HAP-1 (cell line): ENCODE measurements at regions not wholly inside any gene's neighbourhood (a gene's known extent, or its start where the extent isn't known, plus 50 kb on each side); places are given as distances from the start of the nearest gene placed in this dataset.

ENCODE experiments used
- DNase-seq, 2 experiments: peaks; one replicate each; pipeline ENCODE4 v3.0.0-alpha.2; 2016 to 2020; ENCODE audit warnings: low spot score in 2 of 2
- H3K27me3 ChIP-seq: fragments of 250-450 bp; sonication (Bioruptor Pico); 2 replicates; pipeline ENCODE4 v1.5.1; 2020; ENCODE audit warnings: low read depth, mild to moderate bottlenecking, moderate library complexity
- H3K36me3 ChIP-seq: fragments of 250-450 bp; sonication (Bioruptor Pico); replicated peaks from 2 replicates; pipeline ENCODE4 v1.5.1; 2020; ENCODE audit warnings: mild to moderate bottlenecking
- H3K4me1 ChIP-seq: fragments of 250-450 bp; sonication (Bioruptor Pico); 2 replicates; pipeline ENCODE4 v1.5.1; 2020; ENCODE audit warnings: mild to moderate bottlenecking
- H3K4me3 ChIP-seq: fragments of 250-450 bp; sonication (Bioruptor Pico); 2 replicates; pipeline ENCODE4 v1.5.1; 2020; ENCODE audit warnings: mild to moderate bottlenecking, moderate library complexity
- H3K9me3 ChIP-seq: fragments of 250-450 bp; sonication (Bioruptor Pico); 2 replicates; pipeline ENCODE4 v1.5.1; 2020; ENCODE audit warnings: mild to moderate bottlenecking, moderate library complexity
- in situ Hi-C: fragments of 300-500 bp; cut with MboI; formaldehyde crosslinking; loops from 3 replicates; pipeline ENCODE4 v1.14.3; 2020; ENCODE audit warnings: low sequenced_read_pairs, inconsistent platforms, mixed read lengths

DNA sequence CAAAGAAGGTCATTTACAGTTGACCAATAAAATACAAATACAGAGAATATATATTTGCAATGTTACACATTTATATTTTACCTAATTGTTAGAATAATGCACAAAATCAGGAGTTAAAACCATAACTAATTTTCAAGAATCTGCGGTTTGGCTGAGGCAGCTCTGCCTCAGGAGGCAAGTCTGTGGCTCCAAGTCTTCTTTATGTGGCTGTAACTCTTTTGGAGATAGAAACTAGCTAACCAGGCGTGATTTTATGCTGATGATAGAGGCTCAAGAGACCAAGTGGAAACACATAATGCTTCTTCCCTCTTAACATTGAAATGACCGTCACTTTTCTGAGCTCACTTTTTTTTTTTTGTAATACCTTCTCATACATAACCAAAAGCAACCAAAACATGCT, 744.7 kb upstream of the CXADR start:
- no peak overlapping the region for H3K4me3 ChIP-seq
- no peaks in the 10 kb centered on the region for H3K9me3 ChIP-seq
- H3K27me3 ChIP-seq: no peaks in the 10 kb centered on the region
- no peak for DNase-seq
- in situ Hi-C loops: no loop called here
- H3K36me3 ChIP-seq: no peaks in the 10 kb centered on the region
- no peaks in the 10 kb centered on the region for H3K4me1 ChIP-seq

DNA sequence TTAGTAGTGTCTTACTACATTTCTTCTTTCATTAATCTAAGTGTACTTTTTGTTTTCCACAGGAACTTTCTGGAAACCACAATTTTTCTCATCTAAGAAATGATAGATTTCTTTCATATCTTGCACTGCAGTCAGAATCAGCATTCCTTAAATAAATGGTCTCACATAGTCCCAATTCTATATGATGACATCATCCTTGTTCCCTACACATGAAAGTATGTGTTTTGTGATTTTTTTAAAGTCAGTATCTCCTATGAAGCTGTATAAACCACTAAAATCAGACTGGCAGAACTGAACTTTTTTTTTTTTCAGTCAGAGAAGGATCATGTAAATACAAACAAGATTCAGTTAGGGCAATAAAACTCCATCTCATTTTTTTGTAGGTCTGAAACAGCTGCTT, 742.6 kb upstream of the CXADR start:
- in situ Hi-C loops: no loop called here

DNA sequence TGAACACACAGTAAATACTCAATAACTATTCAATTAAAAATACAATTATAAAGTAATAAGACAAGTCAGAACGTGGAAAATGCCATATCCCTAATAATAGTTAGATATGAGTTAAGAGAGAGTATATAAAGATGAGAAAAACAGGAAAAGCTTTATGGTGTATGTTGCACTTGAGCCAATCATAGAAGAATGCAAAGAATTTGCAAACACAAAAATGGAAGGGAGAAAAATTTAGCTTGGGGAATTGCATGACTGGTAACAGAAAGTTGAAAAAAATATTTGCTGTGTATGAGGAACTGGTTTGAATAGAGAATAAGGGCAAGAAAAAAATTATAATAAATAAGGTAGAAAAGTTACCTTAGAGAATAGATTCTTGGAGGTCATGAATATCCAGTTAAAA, 739.6 kb upstream of the CXADR start:
- Histone ChIP-seq H3K4me1 (no peaks in the 10 kb centered on the region), H3K4me3 (no peak overlapping the region), H3K9me3 (no peaks in the 10 kb centered on the region), H3K36me3 (no peaks in the 10 kb centered on the region), H3K27me3 (no peaks in the 10 kb centered on the region)
- in situ Hi-C loops: no loop called here
- no peak for DNase-seq

More for the DNA sequence above, 742.6 kb upstream of the CXADR start:
- H3K9me3 ChIP-seq: no peaks in the 10 kb centered on the region
- H3K4me1 ChIP-seq: no peaks in the 10 kb centered on the region
- H3K27me3 ChIP-seq: no peaks in the 10 kb centered on the region
- no peak for DNase-seq
- no peak overlapping the region for H3K4me3 ChIP-seq
- H3K36me3 ChIP-seq: no peaks in the 10 kb centered on the region

DNA sequence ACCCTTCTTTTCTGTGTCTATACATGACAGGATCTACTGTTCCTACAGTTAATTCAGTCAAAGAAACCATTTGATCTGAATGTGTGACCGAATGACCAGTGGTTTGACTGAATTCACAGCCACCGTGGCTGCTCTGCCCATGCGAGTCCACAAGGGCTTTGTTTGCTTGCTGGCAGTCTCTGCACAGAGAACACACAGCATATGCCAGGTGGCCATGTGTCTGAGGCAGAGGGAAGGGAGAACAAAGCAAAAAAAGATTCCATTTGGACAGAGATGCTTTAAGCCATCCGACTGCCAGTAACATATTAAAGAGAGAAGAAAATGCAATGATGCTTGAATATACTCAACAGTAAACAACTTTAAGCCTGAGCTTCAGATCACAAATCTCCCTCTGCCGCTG, 737.8 kb upstream of the CXADR start:
- no peaks in the 10 kb centered on the region for H3K4me1 ChIP-seq
- no peaks in the 10 kb centered on the region for H3K27me3 ChIP-seq
- H3K4me3 ChIP-seq: no peak overlapping the region
- H3K36me3 ChIP-seq: no peaks in the 10 kb centered on the region
- in situ Hi-C loops: no loop called here
- no peak for DNase-seq
- H3K9me3 ChIP-seq: no peaks in the 10 kb centered on the region

DNA sequence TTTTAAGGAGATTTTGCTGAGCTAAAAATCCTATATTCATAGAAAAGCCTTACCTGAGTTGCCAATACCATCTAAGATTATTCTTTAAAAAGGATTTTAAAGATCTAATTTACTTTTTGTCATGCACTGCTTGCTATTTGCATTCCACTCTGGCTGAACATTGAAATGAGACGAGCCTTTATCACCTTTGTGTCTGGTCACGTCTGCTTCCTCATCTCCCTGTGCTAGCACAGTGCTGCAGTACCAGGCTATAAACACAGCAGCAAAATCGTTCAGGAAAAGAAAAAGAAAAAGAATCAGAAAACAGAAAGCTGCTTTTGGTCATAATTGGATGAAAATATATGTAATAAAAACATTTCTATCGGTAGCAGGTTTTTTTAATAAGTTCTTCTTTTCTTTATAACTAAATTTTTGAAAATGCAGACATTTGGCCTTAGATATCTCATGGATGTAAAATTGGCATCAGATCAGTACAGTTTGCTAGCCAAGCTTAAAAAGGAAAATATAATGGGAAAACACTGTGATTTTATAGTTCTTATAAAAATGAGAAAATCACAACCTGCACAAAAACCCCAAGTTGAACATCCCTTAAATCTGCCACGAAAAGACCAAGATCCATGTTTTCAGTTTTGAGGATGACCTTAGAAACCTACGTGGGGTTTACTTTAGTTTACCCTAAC, 735.7 kb upstream of the CXADR start:
- Histone ChIP-seq H3K4me3 (no peak overlapping the region), H3K4me1 (no peaks in the 10 kb centered on the region), H3K36me3 (no peaks in the 10 kb centered on the region), H3K27me3 (no peaks in the 10 kb centered on the region), H3K9me3 (no peaks in the 10 kb centered on the region)
- in situ Hi-C loops: no loop called here
- DNase-seq: no peak

DNA sequence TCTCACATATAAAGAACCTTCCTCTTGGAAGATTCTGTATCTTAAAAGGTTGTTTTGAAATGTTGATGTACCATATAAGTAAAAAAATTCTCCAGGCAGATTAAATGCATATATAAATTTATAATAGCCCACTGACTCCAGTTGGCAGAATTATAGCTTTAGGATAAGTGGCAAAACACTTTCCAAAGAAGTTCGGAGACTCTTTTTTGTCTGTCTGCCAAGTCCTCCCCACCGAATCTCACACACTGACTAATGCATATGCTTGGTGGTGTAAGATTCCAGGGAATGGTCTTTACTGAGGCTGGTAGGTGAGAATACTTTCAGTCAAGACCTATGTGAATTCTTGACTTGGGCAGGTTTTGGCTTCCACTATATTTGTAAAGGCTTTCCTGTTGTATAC, 724.3 kb upstream of the CXADR start:
- DNase-seq: no peak
- Histone ChIP-seq H3K4me1 (no peaks in the 10 kb centered on the region), H3K27me3 (no peaks in the 10 kb centered on the region), H3K36me3 (no peaks in the 10 kb centered on the region), H3K4me3 (no peak overlapping the region), H3K9me3 (no peaks in the 10 kb centered on the region)
- in situ Hi-C loops: no loop called here

DNA sequence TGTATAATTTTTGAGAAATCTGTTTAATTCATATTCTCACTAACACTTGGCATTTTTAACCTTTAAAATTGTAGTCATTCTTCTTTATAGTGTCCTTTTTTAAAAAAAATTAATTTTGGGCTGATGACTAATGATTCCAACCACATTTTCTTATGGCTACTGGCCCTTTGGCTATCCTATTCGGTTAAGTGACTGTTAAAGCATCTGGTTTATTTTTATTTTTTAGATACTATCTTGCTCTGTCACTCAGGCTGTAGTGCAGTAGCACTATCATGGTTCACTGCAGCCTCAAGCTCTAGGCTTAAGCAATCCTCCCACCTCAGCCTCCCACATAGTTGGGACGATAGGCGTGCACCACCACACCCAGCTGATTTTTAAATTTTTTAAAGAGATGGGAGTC, 723.2 kb upstream of the CXADR start:
- Histone ChIP-seq H3K9me3 (no peaks in the 10 kb centered on the region), H3K4me1 (no peaks in the 10 kb centered on the region), H3K36me3 (no peaks in the 10 kb centered on the region), H3K27me3 (no peaks in the 10 kb centered on the region), H3K4me3 (no peak overlapping the region)
- in situ Hi-C loops: no loop called here
- DNase-seq: no peak

DNA sequence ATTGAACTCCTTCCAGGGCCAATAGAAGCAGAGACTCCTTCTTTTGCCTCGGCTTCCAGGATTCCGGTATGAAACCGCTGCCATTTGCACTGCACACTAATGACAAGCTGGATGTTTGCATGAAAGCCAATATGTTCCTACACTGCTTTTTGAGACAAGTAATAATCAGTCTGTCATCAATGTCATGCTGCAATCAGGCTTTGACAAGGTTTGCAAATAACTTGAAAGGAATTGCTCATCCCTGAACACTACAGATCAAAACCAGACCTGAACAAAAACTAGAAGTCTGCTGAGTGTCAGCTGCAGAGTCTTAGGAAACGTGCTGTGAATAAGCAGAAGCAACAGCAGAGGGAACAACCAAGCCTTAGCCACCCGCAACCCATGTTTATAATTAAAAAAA, 720.7 kb upstream of the CXADR start:
- Histone ChIP-seq H3K4me1 (peaks cover 11% of the 10 kb centered on the region), H3K4me3 (no peak overlapping the region), H3K9me3 (no peaks in the 10 kb centered on the region), H3K27me3 (no peaks in the 10 kb centered on the region), H3K36me3 (no peaks in the 10 kb centered on the region)
- DNase-seq: no peak
- in situ Hi-C loops: no loop called here

DNA sequence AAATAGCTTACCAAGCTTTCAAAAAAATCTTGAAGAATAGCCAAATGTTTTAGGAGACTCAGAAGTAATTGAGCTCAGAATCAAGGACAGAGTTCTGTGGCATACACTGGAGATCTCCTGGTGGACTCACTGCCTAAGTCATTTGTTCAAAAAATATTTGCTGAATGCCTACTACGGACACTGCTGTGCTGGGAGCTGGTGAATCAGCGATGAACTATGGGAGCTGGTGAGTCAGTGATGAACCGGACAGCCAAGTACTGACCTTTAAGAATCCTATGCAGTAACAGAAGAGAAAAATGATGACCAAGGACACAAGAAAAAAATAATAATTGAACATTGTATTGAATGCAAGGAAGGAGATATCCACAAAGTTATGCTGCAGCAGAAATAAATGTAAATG, 717.9 kb upstream of the CXADR start:
- Histone ChIP-seq H3K27me3 (no peaks in the 10 kb centered on the region), H3K36me3 (no peaks in the 10 kb centered on the region), H3K4me3 (no peak overlapping the region), H3K9me3 (no peaks in the 10 kb centered on the region), H3K4me1 (peaks cover 21% of the 10 kb centered on the region)
- in situ Hi-C loops: no loop called here
- DNase-seq: no peak

DNA sequence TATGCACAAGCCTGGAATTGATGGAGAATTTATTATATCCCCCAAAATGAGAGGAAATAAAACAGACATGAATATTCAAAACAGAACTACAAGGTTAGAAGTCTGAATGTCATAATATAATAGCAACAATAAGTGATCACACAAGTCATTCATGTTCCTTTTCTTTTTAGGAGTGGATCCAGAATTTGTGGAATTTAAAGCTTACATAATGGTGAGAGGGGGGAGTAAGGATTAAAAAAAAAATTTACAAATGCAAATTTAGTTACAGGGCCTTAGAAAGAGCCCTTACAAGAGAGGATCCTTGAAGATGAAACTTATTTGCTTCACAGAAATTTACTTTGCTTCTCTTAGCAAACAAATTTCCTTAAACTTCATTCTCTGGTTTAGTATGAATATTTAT, 716.1 kb upstream of the CXADR start:
- in situ Hi-C loops: no loop called here
- peaks cover 21% of the 10 kb centered on the region for H3K4me1 ChIP-seq
- no peaks in the 10 kb centered on the region for H3K27me3 ChIP-seq
- DNase-seq: peak in 1 of 2 experiments; percentile 82
- no peaks in the 10 kb centered on the region for H3K36me3 ChIP-seq
- H3K4me3 ChIP-seq: no peak overlapping the region
- no peaks in the 10 kb centered on the region for H3K9me3 ChIP-seq

DNA sequence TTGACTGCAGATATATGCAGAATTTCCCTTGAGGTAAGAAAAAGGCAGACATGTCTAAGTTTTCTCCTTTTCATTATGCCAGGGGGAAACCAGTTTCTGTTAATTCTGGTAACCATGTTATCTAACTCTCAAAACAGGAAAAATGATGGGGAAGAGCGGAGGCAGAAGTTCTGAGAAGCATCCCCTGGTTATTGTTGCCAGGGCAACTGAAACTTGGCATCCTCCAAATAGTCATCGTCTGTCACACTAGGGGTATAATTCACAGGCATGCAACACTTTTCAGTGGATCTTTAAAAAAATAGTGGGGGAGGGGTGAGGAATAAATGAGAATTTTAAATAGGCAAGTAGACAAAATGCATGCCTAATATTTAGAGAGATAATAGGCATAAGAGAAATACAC, 715.3 kb upstream of the CXADR start:
- in situ Hi-C loops: no loop called here

DNA sequence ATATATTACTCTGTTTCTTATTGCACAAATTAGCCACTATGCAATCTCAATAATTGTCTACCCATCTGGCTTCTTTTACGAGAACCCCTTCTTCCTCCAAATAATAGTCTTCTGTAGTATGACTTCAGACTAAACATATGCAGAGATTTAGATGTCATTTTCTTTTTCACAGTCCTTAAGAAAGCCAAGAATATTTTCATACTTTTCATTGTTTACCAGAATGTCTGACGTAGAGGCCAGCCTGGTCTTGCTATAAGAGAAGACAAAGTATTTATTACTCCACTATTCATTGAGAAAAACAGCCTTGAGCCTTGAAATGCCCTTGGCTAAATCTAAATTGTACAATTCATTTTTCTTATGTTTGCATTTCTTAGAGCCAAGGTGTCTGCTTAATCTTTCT, 714.9 kb upstream of the CXADR start:
- Histone ChIP-seq H3K27me3 (no peaks in the 10 kb centered on the region), H3K4me1 (peaks cover 21% of the 10 kb centered on the region), H3K9me3 (no peaks in the 10 kb centered on the region), H3K36me3 (no peaks in the 10 kb centered on the region), H3K4me3 (no peak overlapping the region)
- peak in 1 of 2 experiments; percentile 46 for DNase-seq
- in situ Hi-C loops: no loop called here

More for the DNA sequence above, 715.3 kb upstream of the CXADR start:
- Histone ChIP-seq H3K27me3 (no peaks in the 10 kb centered on the region), H3K36me3 (no peaks in the 10 kb centered on the region), H3K4me1 (peaks cover 21% of the 10 kb centered on the region), H3K4me3 (no peak overlapping the region), H3K9me3 (no peaks in the 10 kb centered on the region)
- peak; percentile 14 to 32 for DNase-seq

DNA sequence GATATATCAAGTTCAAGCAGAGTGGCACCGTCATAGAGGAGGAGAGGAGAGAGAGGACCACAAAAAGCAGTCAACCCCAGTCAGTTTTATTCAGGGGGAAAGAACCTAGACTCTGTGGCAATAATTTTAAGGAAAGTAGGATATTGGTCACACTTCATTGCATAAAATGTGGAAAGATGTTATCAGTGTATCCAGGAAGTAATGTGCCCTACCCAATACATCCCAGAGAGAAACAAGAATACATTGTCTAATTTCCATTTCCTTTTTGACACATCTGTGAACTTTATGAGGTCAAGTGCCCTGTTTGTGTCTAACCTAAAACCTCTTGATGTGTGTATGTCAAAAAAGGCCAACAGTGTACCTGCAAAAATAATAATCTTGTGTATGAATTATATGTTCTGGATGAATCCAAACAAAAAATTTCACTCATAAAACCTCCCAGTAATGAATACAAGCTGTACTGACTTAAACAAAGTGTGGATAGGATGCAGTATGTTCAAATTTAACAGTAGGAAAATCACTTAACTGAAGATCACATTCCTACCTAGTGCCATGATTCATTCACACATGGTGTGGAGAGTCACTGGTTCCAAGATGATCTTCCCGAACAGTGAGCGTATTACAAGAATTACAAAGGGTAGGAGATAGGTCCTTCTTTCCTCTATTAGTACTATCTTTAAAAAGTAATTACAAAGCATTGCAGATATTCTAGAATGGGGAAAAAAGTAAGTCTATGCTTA, 712.1 kb upstream of the CXADR start:
- H3K36me3 ChIP-seq: no peaks in the 10 kb centered on the region
- in situ Hi-C loops: no loop called here
- H3K4me3 ChIP-seq: no peak overlapping the region
- H3K4me1 ChIP-seq: peaks cover 21% of the 10 kb centered on the region
- no peaks in the 10 kb centered on the region for H3K27me3 ChIP-seq
- no peaks in the 10 kb centered on the region; the same call in 1 of the 2 replicates for H3K9me3 ChIP-seq
- no peak for DNase-seq

DNA sequence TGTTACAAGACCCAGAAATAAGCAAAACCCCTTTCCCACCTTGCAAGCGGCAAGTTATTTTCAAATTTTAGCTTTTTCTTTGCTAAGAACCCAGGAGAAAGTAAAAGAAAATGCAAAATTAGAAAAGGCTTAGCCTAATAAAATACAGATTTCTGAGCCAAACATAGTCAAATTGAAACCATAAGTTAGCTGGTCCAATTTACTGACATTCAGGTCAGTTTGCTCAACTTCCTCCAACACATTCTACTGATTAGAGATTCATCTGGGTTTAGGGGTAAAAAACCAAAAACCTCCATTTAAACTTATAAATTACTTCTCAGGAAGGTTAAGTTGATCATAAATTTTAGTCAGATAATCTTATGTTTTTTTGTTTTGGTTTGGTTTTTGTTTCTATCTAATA, 701.8 kb upstream of the CXADR start:
- in situ Hi-C loops: no loop called here
- no peak overlapping the region for H3K4me3 ChIP-seq
- no peaks in the 10 kb centered on the region for H3K9me3 ChIP-seq
- no peaks in the 10 kb centered on the region for H3K27me3 ChIP-seq
- no peak for DNase-seq
- no peaks in the 10 kb centered on the region for H3K36me3 ChIP-seq
- H3K4me1 ChIP-seq: no peaks in the 10 kb centered on the region
